GM19455 (cell line): ENCODE measurements at regions not wholly inside any gene's neighbourhood (a gene's known extent, or its start where the extent isn't known, plus 50 kb on each side); places are given as distances from the start of the nearest gene placed in this dataset.

Source experiments
- ATAC-seq: cut with Tn5 transposase; IDR thresholded peaks from one replicate; pipeline ENCODE4 v1.9.1; 2021; ENCODE audit not compliant: unreplicated experiment

DNA sequence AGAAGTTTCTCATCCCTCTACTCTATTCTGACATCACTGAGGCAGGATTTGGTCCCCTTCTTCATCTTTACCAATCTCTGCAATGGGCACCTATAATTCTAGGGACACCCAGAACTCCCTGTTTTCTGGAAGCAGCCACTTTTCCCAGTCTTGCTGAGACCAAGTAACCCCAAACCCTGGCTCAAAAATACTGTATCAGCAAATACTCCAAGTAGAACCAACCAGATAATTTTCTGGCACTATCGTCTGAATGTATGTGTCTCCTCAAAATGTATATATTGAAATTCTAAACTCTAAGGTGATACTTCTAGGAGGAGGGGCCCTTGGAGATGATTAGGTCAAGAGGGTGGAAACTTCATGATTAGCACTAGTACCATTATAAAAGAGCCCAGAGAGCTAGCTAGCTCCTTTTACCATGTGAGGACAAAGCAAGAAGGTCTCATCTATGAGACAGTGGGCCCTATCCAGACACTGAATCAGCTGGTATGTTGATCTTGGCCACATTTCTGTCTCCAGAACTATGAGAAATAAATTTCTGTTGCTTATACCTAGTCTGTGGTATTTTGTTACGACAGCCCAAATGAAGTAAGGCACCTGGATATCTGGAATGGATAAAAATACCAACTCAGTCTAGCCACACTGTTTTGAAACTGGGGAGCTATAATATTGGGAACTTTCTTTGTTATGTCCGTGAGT is 464.4 kb downstream of the CDH11 start:
- no peak for ATAC-seq

DNA sequence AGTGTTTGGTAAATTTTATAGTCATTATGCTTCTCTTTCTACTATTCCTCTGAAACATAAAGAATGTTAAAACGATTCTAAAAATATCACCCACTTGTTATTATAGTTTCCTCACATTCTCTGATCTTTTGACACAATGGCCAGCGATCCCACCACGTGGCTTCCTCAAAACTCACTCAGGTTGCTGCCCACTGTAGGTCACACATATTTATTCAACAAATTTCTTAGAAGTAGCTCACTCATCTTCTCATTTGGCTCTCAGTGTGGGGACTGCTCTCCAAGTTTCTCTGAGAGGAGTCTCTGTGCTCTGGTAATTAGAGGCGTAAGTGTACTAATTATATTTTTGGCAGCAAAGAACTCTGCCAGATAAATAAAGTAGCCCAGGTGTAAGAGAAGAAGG is 465.4 kb downstream of the CDH11 start:
- ATAC-seq = no peak

- no peak for ATAC-seq
Observed at GRCh38 chr16:64654178-64654577, 467.7 kb downstream of the CDH11 start.

DNA sequence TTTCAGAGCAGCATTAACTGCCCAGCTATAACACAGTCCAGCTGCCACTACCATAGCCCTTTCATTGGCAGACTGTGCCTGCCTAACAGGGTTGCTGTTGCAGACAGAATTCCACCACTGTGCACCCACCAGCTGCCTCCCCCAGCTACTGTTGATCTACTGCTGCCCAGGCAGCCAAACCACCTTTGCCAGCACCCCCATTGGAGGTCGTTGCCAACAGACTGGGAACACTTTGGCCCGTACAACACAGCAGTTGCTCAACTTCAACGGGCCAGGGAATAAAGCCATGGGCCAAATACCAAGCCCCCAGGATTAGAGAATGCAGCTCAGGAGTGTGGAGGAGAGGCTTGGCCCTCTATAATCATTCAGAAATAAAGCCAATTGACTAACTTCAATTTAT is 473.6 kb downstream of the CDH11 start:
- ATAC-seq = no peak

- no peak for ATAC-seq
Observed at GRCh38 chr16:64641343-64641742, 480.5 kb downstream of the CDH11 start.

GRCh38 chr16:64638766-64639165 is 483.1 kb downstream of the CDH11 start:
- ATAC-seq = no peak

- ATAC-seq = no peak
Observed at GRCh38 chr16:64629622-64630021, 492.2 kb downstream of the CDH11 start.

GRCh38 chr16:64627781-64628180 is 494.1 kb downstream of the CDH11 start:
- no peak for ATAC-seq

- ATAC-seq = no peak
Observed at GRCh38 chr16:64627288-64627687, 494.6 kb downstream of the CDH11 start.

- ATAC-seq = no peak
Observed at GRCh38 chr16:64626776-64627175, 495.1 kb downstream of the CDH11 start.

DNA sequence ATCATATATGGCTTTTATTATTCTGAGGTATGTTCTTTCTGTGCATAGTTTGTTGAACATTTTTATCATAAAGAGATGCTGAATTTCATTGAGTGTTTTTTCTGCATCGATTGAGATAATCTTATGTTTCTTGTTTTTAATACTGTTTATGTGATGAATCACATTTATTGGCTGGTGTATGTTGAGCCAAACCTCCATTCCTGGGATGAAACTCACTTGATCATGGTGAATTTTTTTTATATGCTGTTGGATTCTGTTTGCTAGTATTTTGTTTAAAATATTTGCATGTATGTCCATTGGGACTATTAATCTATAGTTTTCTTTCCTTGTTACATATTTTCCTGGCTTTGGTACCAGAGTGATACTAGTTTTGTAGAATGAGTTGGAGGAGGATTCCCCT is 500.2 kb downstream of the CDH11 start:
- ATAC-seq = no peak

DNA sequence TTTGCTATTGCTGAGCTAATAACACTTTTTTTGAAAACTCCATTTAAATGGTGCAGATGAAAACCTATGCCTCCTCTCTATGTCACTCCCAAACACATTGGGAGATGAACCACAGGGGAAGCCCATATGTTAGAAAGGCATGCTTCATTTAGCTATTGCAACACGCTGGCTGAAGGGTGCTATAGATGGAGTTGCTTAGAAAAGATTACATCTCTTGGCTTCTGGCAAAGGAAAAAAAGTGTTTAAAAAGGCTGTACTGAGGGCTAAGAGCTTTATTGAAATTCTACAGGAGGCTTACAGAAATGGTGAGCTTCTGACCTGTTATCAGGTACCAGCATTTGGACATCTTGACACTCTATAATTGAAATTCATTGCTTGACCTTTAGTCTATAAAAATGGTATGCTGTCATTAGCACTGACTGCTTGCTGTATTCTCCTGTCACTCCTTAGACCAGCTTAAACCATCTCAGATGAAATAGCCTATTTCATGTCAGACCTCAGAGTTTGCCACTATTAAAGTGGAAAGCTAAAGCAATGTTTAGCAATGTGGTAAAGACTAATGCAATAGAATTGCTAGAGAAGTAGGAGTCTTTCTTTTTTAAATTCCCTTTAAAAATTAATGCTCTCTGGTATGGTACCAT is 503.9 kb downstream of the CDH11 start:
- ATAC-seq = no peak

GRCh38 chr16:64615630-64616280 is 506.1 kb downstream of the CDH11 start:
- ATAC-seq = no peak

DNA sequence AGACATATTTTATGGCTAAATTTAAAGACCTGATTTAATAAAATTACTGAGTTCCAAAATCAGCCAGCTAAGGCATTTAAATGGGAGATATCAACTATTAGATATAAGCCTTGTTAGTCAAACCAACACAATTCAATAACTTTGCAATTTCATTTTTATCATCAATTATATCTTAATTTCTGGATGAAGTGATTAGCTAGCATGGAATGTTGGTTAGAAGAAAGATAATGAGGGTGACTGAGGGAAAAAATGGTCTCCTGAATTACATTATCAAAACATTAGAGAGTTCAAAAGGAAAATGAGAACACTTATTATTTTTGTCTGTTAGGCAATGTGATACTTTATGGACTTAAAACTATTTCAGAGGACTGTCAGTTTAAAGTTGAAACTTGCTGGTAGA is 525.7 kb downstream of the CDH11 start:
- no peak for ATAC-seq

DNA sequence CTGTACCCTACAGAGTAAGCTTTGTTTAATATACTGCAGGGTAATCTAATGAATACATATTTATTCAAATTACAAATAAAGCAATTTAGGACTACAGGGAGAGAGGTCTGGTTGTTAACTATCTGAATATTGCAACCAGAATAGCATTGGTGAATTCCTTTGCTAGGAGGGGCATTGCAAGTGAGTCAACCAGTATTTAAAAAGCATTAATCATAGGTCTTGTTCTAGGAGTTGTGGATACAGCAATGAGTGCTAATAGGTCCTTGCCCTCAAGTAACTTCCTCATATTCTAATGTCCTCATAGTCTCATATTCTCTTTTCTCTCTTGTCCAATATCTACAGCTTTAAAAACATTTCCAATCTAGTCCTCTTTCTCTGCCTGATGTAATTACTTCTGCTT is 531.4 kb downstream of the CDH11 start:
- no peak for ATAC-seq

- ATAC-seq = no peak
Observed at GRCh38 chr16:64589836-64590235, 532.0 kb downstream of the CDH11 start.

GRCh38 chr16:64586781-64587180 is 535.1 kb downstream of the CDH11 start:
- no peak for ATAC-seq

DNA sequence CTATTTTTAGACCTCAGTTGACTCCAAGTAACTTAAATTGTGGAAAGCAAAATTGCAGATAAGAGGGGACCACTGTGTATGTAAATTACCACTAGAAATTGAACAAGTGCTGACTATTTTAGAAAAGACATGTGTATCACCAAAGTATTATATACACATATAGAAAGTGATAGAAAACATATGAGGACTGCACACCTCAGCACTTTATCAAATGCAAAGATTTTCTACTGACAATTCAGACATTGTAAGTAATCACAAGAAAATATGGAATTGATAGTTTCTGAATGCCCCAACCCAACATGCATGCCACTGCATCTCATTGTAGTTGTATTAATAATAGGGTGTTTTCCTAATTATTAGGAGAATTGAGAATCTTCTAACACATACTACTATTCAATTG is 536.5 kb downstream of the CDH11 start:
- ATAC-seq = no peak

GRCh38 chr16:64580558-64580957 is 541.3 kb downstream of the CDH11 start:
- ATAC-seq = no peak

DNA sequence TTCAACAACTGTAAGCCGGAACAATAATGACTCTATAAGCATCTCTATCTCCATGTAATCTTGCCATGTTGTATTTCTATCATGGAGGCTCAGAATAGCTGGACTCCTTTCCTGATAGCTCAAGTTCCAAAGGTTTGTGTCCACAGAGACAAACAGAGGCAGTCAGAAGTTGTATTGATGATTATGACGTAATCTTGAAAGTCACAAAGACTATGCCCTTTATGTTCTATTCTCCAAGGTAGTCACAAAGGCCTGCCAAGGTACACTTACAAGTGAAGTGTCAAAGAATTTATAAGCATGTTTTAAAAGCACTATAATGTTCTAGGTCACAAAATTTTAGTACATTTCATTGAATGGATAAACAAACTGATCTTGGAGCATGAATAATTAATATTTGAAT is 542.2 kb downstream of the CDH11 start:
- no peak for ATAC-seq

GRCh38 chr16:64545768-64546167 is 576.1 kb downstream of the CDH11 start:
- ATAC-seq = no peak

DNA sequence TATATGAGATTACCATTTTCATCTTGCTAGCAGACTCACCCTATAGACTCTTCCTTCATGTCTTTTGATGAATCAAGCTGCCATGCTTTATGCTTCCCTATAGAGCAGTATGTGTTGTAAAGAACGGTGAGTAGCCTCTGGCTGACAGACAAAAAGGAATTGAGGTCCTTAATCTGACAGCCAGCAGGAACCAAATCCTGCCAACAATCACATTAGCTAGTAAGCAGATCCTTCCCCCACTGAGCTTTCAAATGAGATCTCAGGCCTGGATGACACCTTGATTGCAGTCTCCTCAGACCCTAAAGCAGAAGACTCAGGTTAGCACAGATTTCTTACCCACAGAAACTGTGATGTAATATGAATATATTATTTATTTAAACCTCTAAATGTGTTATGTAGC is 577.0 kb downstream of the CDH11 start:
- no peak for ATAC-seq
